Right lobe of liver (tissue), 4 donors: ENCODE measurements at regions not wholly inside any gene's neighbourhood (a gene's known extent, or its start where the extent isn't known, plus 50 kb on each side); places are given as distances from the start of the nearest gene placed in this dataset.

Experiments used
- POLR2A ChIP-seq: fragments of 450-650 bp; IDR thresholded peaks from one replicate; pipeline ENCODE4 v1.6.1; 2017; ENCODE audit warnings: antibody characterized with exemption, mild to moderate bottlenecking
- TF ChIP-seq, protein P1 (sequence below), 4 donors: fragments of 200-600 bp in 3 of 4; fragments of 450-650 bp in 1 of 4; IDR thresholded peaks; one replicate each; pipeline versions ENCODE4 v1.5.1 to v1.8.0; 2016 to 2022; ENCODE audit warnings: antibody characterized with exemption in 4 of 4, mild to moderate bottlenecking in 2 of 4
- donor health status: DM: no; HTN: no; CAD: no.
- donor health status: DM: no; HTN: no; CAD: no.
- donor health status: DM: no; HTN: yes; CAD: no.

- TF ChIP-seq POLR2A = no peak
- TF ChIP-seq, protein P1, sequence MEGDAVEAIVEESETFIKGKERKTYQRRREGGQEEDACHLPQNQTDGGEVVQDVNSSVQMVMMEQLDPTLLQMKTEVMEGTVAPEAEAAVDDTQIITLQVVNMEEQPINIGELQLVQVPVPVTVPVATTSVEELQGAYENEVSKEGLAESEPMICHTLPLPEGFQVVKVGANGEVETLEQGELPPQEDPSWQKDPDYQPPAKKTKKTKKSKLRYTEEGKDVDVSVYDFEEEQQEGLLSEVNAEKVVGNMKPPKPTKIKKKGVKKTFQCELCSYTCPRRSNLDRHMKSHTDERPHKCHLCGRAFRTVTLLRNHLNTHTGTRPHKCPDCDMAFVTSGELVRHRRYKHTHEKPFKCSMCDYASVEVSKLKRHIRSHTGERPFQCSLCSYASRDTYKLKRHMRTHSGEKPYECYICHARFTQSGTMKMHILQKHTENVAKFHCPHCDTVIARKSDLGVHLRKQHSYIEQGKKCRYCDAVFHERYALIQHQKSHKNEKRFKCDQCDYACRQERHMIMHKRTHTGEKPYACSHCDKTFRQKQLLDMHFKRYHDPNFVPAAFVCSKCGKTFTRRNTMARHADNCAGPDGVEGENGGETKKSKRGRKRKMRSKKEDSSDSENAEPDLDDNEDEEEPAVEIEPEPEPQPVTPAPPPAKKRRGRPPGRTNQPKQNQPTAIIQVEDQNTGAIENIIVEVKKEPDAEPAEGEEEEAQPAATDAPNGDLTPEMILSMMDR (IDR thresholded peaks at IDR 0.05) = no peak
These were observed 109.0 kb downstream of the BANF2 start for GRCh38 chr20:17808782-17809181.
